Ovary (tissue), 7 donors: ENCODE measurements at regions not wholly inside any gene's neighbourhood (a gene's known extent, or its start where the extent isn't known, plus 50 kb on each side); places are given as distances from the start of the nearest gene placed in this dataset.

Experiments used
- DNase-seq, 5 donors: peaks; one replicate each; pipeline ENCODE4 v3.0.0-alpha.2; 2019 to 2020
- H3K27ac ChIP-seq, 2 donors: fragments of 200-600 bp; one replicate each; pipeline versions ENCODE4 v1.5.1 to v1.8.0; 2019 to 2022
- H3K27me3 ChIP-seq: fragments of 200-600 bp; one replicate; pipeline ENCODE4 v1.8.0; 2022
- H3K36me3 ChIP-seq: fragments of 200-600 bp; sonication (generic); one replicate; pipeline ENCODE4 v1.5.1; 2019
- H3K4me1 ChIP-seq: one replicate; pipeline ENCODE4 v1.8.1; 2013; ENCODE audit warnings: mild to moderate bottlenecking, moderate library complexity; ENCODE audit not compliant: insufficient read depth
- H3K4me3 ChIP-seq: fragments of 200-600 bp; sonication (generic); one replicate; pipeline ENCODE4 v1.5.1; 2017
- H3K9me3 ChIP-seq, 2 donors: fragments of 200-600 bp in 1 of 2; sonication (generic) in 1 of 2; one replicate each; pipeline versions ENCODE4 v1.5.1 to v1.8.1; 2013 to 2019; ENCODE audit warnings: mild to moderate bottlenecking in 1 of 2, moderate library complexity in 1 of 2
- CTCF ChIP-seq, 3 donors: fragments of 450-650 bp in 2 of 3; fragments of 200-600 bp in 1 of 3; IDR thresholded peaks; one replicate each; pipeline versions ENCODE4 v1.5.1 to v1.8.0; 2016 to 2022; ENCODE audit warnings: antibody characterized with exemption in 3 of 3, mild to moderate bottlenecking in 1 of 3
- EP300 ChIP-seq: sonication (generic); formaldehyde crosslinking; IDR thresholded peaks from one replicate; pipeline ENCODE4 v1.6.1; 2017; ENCODE audit warnings: antibody characterized with exemption
- POLR2A ChIP-seq: fragments of 450-650 bp; IDR thresholded peaks from one replicate; pipeline ENCODE4 v1.6.1; 2017; ENCODE audit warnings: antibody characterized with exemption, mild to moderate bottlenecking, moderate library complexity
- WGBS, 3 donors: extraction: QIAGEN DNeasy Blood & Tissue Kit in 1 of 3; methylation state at CpG; one replicate each; pipeline versions ENCODE4 v1.1.5 to v1.1.7; 2013 to 2017; 5-methylcytosine and 5-hydroxymethylcytosine counted together
- intact Hi-C, 4 donors: fragments of 100-400 bp; cut with DNase I; formaldehyde crosslinking; loops; one replicate each; pipeline versions ENCODE4 v1.11.0 to v1.15.1; 2022 to 2023
- donor health status: DM: no; HTN: no; CAD: no; lungs with moderate emphysema.
- donor health status: DM: no; HTN: no; CAD: no.
- donor health status: Bipolar disorder and iron deficiency.
- donor health status: DM: no; HTN: no; CAD: no.
- donor health status: DM: yes; HTN: yes; CAD: no.

- H3K27me3 ChIP-seq = no peaks in the 10 kb centered on the region
- TF ChIP-seq POLR2A (no peak), CTCF (IDR thresholded peaks at IDR 0.05) (no peak), EP300 (no peak)
- no peak for DNase-seq
- no peak overlapping the region for H3K27ac ChIP-seq
- H3K9me3 ChIP-seq = no peaks in the 10 kb centered on the region
- no peak overlapping the region for H3K4me3 ChIP-seq
- intact Hi-C loops = no loop called here
- H3K36me3 ChIP-seq = no peaks in the 10 kb centered on the region
- no peaks in the 10 kb centered on the region for H3K4me1 ChIP-seq
Observed at GRCh38 chr14:51574009-51574408, 77.7 kb upstream of the FRMD6 start.

- Histone ChIP-seq H3K27ac (no peak overlapping the region), H3K27me3 (no peaks in the 10 kb centered on the region), H3K4me1 (no peaks in the 10 kb centered on the region), H3K9me3 (no peaks in the 10 kb centered on the region), H3K4me3 (no peak overlapping the region), H3K36me3 (no peaks in the 10 kb centered on the region)
- TF ChIP-seq EP300 = no peak
- TF ChIP-seq POLR2A = no peak
- no peak for TF ChIP-seq CTCF (IDR thresholded peaks at IDR 0.05)
- DNase-seq = no peak
- WGBS, 3 donors = 83 to 87% (median 83%) methylated on average over 11 of the region's 11 CpGs
- intact Hi-C loops = no loop called here
Observed at GRCh38 chr14:51575349-51576116, 76.2 kb upstream of the FRMD6 start.

DNA sequence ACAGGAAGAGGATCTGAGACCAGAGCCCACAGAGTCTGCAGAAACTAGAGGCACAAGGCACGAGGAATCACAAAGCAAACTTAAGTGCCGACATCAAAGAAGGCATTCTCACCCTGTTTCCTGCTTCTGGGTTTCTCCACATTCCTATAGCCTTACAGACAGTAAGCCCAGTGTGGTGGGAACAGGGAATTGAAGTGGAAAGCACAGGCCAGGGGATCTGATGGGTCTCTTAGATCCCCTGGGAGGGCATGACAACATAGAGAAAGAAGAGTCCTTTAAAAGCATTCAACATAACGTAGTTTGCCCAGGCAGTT, 75.6 kb upstream of the FRMD6 start:
- Histone ChIP-seq H3K27me3 (no peaks in the 10 kb centered on the region), H3K4me1 (peaks cover 2% of the 10 kb centered on the region), H3K36me3 (no peaks in the 10 kb centered on the region), H3K9me3 (no peaks in the 10 kb centered on the region), H3K27ac (no peak overlapping the region), H3K4me3 (no peak overlapping the region)
- no peak for TF ChIP-seq EP300
- TF ChIP-seq CTCF (IDR thresholded peaks at IDR 0.05) = no peak
- no peak for TF ChIP-seq POLR2A
- 91 to 93% (median 91%) methylated on average over 3 of the region's 3 CpGs for WGBS, 3 donors
- no peak for DNase-seq
- intact Hi-C loops = no loop called here

- Histone ChIP-seq H3K27ac (no peak overlapping the region), H3K4me3 (no peak overlapping the region), H3K27me3 (no peaks in the 10 kb centered on the region), H3K4me1 (peaks cover 2% of the 10 kb centered on the region), H3K36me3 (no peaks in the 10 kb centered on the region), H3K9me3 (no peaks in the 10 kb centered on the region)
- WGBS, 3 donors = 48 to 59% (median 56%) methylated on average over 1 of the region's 1 CpG
- DNase-seq = no peak
- intact Hi-C loops = no loop called here
- no peak for TF ChIP-seq POLR2A
- TF ChIP-seq CTCF (IDR thresholded peaks at IDR 0.05) = no peak
- no peak for TF ChIP-seq EP300
Observed at GRCh38 chr14:51576879-51577278, 74.8 kb upstream of the FRMD6 start.
